ENCODE measurements at regions not wholly inside any gene's neighbourhood (a gene's known extent, or its start where the extent isn't known, plus 50 kb on each side); places are given as distances from the start of the nearest gene placed in this dataset.
"Not testable (repeated sequence)": the region's sequence is repeated elsewhere in the genome, so short reads cannot be mapped to it uniquely, and the experiment has no call there.

DNA sequence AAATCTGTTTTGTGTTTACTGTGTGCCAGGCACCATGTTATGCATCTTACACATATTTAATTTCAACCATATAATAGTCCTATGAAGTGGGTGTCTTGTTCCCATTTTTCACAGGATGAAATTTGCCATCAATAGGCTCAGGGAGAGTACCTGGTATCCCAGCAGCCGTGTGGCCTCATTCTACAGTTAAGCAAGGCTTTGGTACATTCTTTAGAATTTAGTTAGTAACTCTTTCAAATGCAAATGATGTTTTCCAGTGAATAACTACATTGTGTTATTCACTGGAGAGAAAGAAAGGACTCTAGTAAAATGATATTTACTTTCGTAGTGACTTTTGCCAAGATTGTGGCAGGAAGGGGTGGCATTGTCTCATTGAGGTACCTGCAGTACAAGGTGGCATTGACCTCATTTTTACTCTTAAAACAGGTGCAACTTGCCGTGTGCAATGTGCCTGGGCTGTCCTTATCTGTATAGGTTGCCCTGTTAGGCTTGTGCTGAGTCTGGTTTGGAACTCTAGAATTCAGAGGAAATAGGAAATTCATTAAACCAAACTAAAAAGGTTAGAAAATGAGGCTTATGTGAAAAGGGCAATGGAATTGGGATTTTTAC, 117.4 kb upstream of the NBPF8 start:
- ATAC-seq; H3K4me3 Mint-ChIP-seq; H3K36me3 Mint-ChIP-seq (ENCODE audit: insufficient read depth); H3K4me1 Mint-ChIP-seq (ENCODE audit: low read depth); H3K27me3 Mint-ChIP-seq (ENCODE audit: low read depth); DNase-seq; H3K9me3 Mint-ChIP-seq: not testable (repeated sequence)

GRCh38 chr1:120290105-120290504, 113.8 kb upstream of the SEC22B start:
- not testable (repeated sequence) for H3K36me3 Mint-ChIP-seq (ENCODE audit: insufficient read depth); H3K4me3 Mint-ChIP-seq; H3K4me1 Mint-ChIP-seq (ENCODE audit: low read depth); ATAC-seq; H3K27me3 Mint-ChIP-seq (ENCODE audit: low read depth); H3K9me3 Mint-ChIP-seq; DNase-seq

GRCh38 chr1:120289601-120290074, 113.3 kb upstream of the SEC22B start:
- H3K36me3 Mint-ChIP-seq (ENCODE audit: insufficient read depth); H3K9me3 Mint-ChIP-seq; ATAC-seq; H3K4me1 Mint-ChIP-seq (ENCODE audit: low read depth); DNase-seq; H3K27me3 Mint-ChIP-seq (ENCODE audit: low read depth); H3K4me3 Mint-ChIP-seq: not testable (repeated sequence)

DNA sequence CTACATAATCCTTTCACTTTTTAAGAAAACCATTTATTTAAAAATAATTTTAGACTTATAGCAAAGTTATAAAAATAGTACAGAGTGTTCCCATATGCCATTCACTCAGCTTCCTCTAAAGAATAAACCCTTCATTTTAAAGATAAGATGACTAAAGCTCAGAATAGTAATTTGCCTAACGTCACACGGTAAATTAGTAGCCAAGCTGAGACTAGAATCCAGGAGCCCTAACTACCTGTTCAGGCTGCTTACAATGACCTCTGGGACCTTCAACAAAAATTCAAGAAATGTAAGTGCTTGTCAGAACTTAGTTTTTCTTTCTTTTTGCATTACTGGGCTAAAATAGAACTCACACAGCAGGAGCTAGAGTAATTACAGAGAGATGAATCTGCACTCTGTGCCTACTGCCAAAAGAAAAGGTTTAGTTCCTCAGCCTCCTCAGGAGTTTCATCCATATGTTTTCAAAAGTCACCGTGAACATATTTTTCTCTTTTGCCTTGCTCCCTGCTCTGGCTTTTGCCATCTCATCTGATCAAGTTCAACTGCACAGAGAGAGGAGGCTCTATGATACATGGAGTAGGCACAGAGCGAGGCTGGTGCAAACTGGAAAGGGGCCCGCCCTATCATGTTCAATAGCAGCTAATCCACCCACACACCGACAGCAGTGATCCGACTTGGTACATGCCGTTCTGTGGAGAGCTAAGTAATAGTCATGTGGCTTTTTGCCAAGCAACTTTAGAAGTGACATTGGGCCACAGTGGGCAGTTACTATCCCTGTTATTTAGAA, 112.7 kb upstream of the SEC22B start:
- not testable (repeated sequence) for DNase-seq; H3K27me3 Mint-ChIP-seq (ENCODE audit: low read depth); H3K4me1 Mint-ChIP-seq (ENCODE audit: low read depth); H3K4me3 Mint-ChIP-seq; H3K9me3 Mint-ChIP-seq; H3K36me3 Mint-ChIP-seq (ENCODE audit: insufficient read depth)
- ATAC-seq, result peak; percentile 51 to 65

GRCh38 chr1:120288167-120288566, 111.8 kb upstream of the SEC22B start:
- H3K36me3 Mint-ChIP-seq (ENCODE audit: insufficient read depth); H3K9me3 Mint-ChIP-seq; H3K4me1 Mint-ChIP-seq (ENCODE audit: low read depth); H3K4me3 Mint-ChIP-seq; DNase-seq; H3K27me3 Mint-ChIP-seq (ENCODE audit: low read depth): not testable (repeated sequence)
- peak; percentile 51 to 62 for ATAC-seq

DNA sequence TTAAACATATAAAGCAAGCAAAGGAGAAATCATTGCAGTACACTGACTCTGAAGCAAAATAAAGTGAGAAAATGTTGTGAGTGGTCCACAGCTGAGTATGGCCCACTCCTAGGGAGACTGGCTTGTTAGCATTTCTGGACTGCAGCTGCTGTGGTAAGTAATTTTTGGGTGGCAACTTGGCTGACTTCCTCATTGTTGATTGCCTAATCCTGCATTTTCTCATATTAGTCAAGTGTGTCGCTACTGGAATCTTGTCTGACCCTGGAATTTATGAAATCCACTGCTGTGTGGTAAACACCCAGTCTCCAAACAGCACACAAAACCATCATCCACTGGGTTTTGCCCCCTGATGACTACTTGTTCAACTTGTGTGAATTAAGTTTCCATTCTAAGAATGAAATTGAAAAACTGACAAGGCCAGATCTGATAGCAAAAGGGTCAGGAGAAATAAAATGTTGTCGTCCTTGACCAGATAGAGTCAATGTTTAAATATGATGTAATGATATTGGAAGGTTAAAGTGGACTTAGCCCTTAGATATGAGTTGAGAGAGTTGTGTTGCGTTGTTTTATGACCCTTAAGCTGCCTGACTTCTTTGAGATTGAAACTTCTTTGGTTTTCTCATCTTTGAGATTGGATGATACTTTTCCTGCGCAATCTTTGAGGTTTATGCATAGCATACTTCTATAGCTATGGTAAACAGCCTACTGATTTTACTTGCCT, 106.6 kb upstream of the SEC22B start:
- not testable (repeated sequence) for ATAC-seq; DNase-seq; H3K27me3 Mint-ChIP-seq (ENCODE audit: low read depth); H3K36me3 Mint-ChIP-seq (ENCODE audit: insufficient read depth); H3K9me3 Mint-ChIP-seq; H3K4me3 Mint-ChIP-seq; H3K4me1 Mint-ChIP-seq (ENCODE audit: low read depth)

DNA sequence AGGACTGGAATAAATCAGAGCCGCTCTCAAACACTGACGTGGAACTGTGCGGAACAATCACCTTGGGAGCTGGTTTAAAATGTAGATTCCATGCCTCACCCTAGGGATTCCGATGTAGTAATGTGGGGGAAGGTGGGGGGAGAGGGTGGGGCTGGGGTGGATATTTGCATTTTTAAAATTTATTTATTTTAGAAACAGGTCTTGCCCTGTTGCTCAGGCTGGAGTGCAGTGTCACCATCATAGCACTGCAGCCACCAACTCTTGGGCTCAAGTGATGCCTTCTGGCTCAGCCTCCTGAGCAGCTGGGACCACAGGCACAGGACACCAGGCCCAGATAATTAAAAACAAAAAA, 101.9 kb upstream of the SEC22B start:
- DNase-seq; H3K9me3 Mint-ChIP-seq; ATAC-seq; H3K27me3 Mint-ChIP-seq (ENCODE audit: low read depth); H3K36me3 Mint-ChIP-seq (ENCODE audit: insufficient read depth); H3K4me3 Mint-ChIP-seq; H3K4me1 Mint-ChIP-seq (ENCODE audit: low read depth): not testable (repeated sequence)

DNA sequence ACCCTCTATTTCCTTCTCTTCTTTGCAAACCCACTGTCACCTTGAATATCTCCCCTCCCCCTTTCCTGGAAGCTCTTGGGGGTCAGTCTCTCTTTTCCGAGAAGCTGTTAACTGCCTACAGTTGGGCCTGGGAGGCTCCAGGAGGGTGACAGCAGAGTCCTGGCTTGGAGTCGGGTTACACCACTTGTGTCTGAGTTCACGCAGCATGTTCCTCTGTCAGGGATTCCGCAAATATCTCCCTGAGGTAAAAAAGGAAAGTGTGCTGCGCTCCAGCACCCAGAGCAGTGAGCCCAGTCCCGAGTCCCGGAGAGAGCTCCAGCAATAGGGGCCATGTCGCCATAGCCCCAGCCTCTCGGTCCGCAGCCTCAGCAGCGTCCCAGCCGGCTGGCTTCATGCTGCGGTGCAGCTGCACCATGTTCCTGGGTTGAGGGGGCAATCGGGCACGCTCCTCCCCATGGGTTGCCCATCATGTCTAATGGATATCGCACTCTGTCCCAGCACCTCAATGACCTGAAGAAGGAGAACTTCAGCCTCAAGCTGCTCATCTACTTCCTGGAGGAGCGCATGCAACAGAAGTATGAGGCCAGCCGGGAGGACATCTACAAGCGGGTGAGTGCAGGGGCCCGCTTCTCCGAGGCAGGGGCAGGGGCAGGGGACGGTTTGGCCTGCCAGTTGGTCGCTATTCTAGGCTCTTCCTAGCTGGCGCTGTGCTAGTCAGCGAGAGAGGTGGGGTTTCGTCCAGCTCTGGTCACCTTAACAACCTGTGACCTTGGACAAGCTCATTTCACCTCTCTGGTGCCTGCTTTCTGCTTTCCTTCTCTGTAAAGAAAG, 101.3 kb upstream of the SEC22B start:
- H3K27me3 Mint-ChIP-seq (ENCODE audit: low read depth); DNase-seq; H3K9me3 Mint-ChIP-seq; ATAC-seq; H3K36me3 Mint-ChIP-seq (ENCODE audit: insufficient read depth); H3K4me3 Mint-ChIP-seq; H3K4me1 Mint-ChIP-seq (ENCODE audit: low read depth): not testable (repeated sequence)

- H3K4me3 Mint-ChIP-seq; H3K36me3 Mint-ChIP-seq (ENCODE audit: insufficient read depth); H3K27me3 Mint-ChIP-seq (ENCODE audit: low read depth); H3K4me1 Mint-ChIP-seq (ENCODE audit: low read depth); ATAC-seq; H3K9me3 Mint-ChIP-seq; DNase-seq: not testable (repeated sequence)
Measured at GRCh38 chr1:120276710-120277109, 100.4 kb upstream of the SEC22B start.

- ATAC-seq; H3K4me1 Mint-ChIP-seq (ENCODE audit: low read depth); H3K36me3 Mint-ChIP-seq (ENCODE audit: insufficient read depth); H3K27me3 Mint-ChIP-seq (ENCODE audit: low read depth); H3K9me3 Mint-ChIP-seq; H3K4me3 Mint-ChIP-seq; DNase-seq: not testable (repeated sequence)
Measured at GRCh38 chr1:120274438-120274837, 98.1 kb upstream of the SEC22B start.

DNA sequence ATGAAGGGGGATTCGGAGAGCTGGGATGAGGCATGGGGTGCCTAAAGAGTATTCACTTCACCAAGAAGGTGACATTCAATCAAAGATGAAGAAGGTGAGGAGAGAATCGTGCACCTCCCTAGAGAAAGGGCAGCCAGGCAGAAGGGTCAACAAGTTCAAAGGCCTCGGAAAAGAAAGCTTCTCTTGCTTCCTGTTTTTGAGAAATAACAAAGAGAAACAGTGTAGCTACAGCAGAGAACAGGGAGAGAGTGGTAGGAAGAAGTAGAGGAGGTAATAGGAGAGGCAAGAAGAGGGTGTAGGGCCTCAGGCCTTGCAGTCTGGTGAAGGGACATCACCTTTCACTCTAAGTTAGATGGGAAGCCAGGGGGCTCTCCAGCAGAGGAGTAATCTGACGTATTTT, 97.0 kb upstream of the SEC22B start:
- not testable (repeated sequence) for H3K4me3 Mint-ChIP-seq; H3K27me3 Mint-ChIP-seq (ENCODE audit: low read depth); ATAC-seq; H3K9me3 Mint-ChIP-seq; DNase-seq; H3K4me1 Mint-ChIP-seq (ENCODE audit: low read depth); H3K36me3 Mint-ChIP-seq (ENCODE audit: insufficient read depth)

DNA sequence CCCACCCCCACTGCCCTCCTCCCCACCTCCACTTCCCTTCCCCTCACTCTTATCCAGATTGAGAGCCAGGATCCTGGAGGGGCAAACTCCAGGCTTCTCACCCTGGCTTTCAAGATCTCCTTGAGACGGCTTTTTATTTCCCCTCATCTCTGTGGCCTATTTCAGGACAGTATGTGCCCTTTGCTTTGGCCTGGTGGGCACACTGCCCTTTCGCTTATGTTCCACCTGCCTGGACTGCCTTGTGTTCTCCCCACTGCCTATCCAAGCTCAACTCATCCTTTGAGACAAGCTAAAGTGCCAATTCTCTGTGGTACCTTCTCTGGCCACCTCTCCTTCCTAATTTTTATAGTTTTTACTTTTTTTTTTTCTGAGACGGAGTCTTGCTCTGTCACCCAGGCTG, 95.9 kb upstream of the SEC22B start:
- ATAC-seq; DNase-seq; H3K36me3 Mint-ChIP-seq (ENCODE audit: insufficient read depth); H3K4me1 Mint-ChIP-seq (ENCODE audit: low read depth); H3K9me3 Mint-ChIP-seq; H3K4me3 Mint-ChIP-seq; H3K27me3 Mint-ChIP-seq (ENCODE audit: low read depth): not testable (repeated sequence)

GRCh38 chr1:120271561-120272221, 95.4 kb upstream of the SEC22B start:
- not testable (repeated sequence) for ATAC-seq; H3K4me1 Mint-ChIP-seq (ENCODE audit: low read depth); DNase-seq; H3K36me3 Mint-ChIP-seq (ENCODE audit: insufficient read depth); H3K4me3 Mint-ChIP-seq; H3K27me3 Mint-ChIP-seq (ENCODE audit: low read depth); H3K9me3 Mint-ChIP-seq

Data from activated T-cell treated with anti-CD3 and anti-CD28 coated beads, Interleukin-2, amount 50 U/mL, for 4 hours (primary cell).